ENCODE measurements at regions not wholly inside any gene's neighbourhood (a gene's known extent, or its start where the extent isn't known, plus 50 kb on each side); places are given as distances from the start of the nearest gene placed in this dataset.

DNA sequence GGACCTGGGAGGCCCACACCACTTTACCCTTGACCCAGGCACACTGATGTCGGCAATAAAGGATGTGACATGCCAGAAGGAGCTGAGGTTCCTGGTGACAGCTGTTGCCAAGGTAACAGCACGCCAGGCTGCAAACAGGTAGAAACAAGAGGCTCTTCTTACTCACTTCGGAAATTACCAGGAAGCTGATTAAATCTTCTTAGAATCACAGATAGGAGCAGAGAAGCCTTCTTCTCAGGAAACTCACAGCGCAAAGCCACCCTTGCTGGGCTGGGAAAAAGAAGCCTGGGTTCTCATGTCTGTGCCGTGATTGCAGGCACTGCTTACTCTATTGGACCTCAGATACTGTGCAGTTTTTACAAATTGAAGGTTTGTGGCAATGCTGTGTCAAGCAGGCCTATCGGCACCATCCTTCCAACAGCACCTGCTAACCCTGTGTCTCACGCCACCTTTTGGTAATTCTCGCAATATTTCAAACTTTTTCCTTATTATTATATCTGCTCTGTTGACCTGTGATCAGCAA, 61.0 kb upstream of the TAF1B start:
- TF ChIP-seq, protein P1, sequence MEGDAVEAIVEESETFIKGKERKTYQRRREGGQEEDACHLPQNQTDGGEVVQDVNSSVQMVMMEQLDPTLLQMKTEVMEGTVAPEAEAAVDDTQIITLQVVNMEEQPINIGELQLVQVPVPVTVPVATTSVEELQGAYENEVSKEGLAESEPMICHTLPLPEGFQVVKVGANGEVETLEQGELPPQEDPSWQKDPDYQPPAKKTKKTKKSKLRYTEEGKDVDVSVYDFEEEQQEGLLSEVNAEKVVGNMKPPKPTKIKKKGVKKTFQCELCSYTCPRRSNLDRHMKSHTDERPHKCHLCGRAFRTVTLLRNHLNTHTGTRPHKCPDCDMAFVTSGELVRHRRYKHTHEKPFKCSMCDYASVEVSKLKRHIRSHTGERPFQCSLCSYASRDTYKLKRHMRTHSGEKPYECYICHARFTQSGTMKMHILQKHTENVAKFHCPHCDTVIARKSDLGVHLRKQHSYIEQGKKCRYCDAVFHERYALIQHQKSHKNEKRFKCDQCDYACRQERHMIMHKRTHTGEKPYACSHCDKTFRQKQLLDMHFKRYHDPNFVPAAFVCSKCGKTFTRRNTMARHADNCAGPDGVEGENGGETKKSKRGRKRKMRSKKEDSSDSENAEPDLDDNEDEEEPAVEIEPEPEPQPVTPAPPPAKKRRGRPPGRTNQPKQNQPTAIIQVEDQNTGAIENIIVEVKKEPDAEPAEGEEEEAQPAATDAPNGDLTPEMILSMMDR (IDR thresholded peaks at IDR 0.05) = no peak
- no peak for TF ChIP-seq POLR2A (IDR thresholded peaks at IDR 0.05; ENCODE audit: low read depth)

Measured in esophagus muscularis mucosa (tissue), 3 donors.